22Rv1 (cell line): ENCODE measurements at regions not wholly inside any gene's neighbourhood (a gene's known extent, or its start where the extent isn't known, plus 50 kb on each side); places are given as distances from the start of the nearest gene placed in this dataset.

Source experiments
- H3K27ac ChIP-seq: fragments of 450-650 bp; 2 replicates; pipeline ENCODE4 v1.5.1; 2017
- ZFX ChIP-seq: fragments of 450-650 bp; IDR thresholded peaks from 2 replicates; pipeline ENCODE4 v1.6.1; 2017; ENCODE audit warnings: antibody characterized with exemption, borderline replicate concordance
- TF ChIP-seq, protein P1 (sequence below): fragments of 450-650 bp; IDR thresholded peaks from 2 replicates; pipeline ENCODE4 v1.5.1; 2017; ENCODE audit warnings: mild to moderate bottlenecking

DNA sequence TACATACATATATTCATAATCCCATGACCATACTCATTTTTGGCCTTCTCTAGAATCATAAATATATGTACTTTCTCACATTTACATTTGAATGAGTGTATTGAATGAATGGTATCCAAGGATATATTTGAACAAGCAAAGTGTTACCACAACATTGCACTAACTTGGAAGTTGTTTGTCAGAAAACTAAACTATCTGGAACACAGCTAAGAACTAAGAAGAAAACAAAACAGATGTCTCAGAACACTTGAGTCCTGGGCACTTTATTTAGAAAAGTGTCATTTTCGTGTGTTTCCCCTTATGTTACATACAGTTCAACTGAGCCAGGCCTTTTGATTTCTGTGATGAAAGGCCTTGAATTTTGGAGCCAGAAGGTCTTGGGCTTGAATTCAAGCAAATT lies 466.7 kb upstream of the FAT1 start:
- TF ChIP-seq, protein P1, sequence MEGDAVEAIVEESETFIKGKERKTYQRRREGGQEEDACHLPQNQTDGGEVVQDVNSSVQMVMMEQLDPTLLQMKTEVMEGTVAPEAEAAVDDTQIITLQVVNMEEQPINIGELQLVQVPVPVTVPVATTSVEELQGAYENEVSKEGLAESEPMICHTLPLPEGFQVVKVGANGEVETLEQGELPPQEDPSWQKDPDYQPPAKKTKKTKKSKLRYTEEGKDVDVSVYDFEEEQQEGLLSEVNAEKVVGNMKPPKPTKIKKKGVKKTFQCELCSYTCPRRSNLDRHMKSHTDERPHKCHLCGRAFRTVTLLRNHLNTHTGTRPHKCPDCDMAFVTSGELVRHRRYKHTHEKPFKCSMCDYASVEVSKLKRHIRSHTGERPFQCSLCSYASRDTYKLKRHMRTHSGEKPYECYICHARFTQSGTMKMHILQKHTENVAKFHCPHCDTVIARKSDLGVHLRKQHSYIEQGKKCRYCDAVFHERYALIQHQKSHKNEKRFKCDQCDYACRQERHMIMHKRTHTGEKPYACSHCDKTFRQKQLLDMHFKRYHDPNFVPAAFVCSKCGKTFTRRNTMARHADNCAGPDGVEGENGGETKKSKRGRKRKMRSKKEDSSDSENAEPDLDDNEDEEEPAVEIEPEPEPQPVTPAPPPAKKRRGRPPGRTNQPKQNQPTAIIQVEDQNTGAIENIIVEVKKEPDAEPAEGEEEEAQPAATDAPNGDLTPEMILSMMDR, result no peak
- TF ChIP-seq ZFX, result no peak
- H3K27ac ChIP-seq, result no peak overlapping the region

DNA sequence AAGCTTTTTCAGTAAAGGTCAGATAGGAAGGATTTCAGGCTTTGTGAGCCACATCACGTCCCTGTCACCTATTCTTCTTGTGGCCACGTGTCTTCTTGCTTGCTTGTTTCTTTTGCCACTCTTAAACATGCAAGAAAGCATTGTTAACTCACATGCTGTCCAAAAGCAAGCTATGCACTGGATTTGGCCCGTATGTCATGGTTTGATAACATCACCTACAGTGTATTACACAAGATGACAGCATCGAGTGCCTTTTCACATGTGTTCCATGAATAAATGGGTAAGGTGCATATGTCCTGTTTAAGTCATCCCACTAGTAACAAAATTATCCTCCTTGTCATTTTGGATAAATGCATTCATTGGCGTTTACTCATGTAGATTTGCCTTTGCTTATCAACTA lies 468.0 kb upstream of the FAT1 start:
- H3K27ac ChIP-seq, result no peak overlapping the region
- TF ChIP-seq, protein P1, result no peak
- TF ChIP-seq ZFX, result no peak

DNA sequence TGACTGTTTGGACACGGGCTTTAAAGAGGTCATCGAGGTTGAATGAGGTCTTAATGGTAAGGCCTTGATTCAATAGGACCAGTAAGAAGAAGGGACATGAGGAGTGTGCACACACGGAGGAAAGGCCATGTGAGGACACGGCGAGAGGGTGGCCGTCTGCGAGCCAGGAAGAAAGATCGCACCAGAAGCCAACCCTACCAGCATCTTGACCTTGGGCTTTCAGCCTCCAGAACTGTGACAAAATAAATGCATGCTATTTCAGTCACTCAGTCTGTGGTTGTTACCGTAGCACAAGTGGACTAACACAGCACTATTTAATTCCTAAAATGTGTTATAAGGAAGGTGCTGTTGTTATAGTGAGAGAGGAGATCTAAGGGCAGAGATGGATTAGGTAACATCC lies 468.6 kb upstream of the FAT1 start:
- no peak overlapping the region for H3K27ac ChIP-seq
- TF ChIP-seq ZFX, result no peak
- TF ChIP-seq, protein P1, result no peak

DNA sequence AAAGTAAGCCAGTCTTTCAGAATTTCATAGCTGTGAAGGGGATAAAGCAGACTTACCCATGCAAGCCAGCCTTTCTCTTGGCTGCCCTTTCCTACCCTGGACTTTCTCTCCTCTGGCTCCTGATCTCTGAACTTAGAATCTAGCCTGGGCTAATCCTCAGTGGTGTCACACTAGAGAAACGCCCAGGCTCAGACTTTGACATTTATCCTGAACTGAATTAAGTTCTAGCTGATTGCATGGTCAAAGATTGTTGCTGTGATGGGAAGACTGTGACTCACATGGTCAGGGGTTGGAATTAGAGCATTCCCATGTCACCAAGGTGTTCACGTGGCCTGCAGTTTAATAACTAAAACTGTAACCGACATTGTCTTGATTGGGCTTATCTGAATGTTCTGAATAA lies 469.5 kb upstream of the FAT1 start:
- TF ChIP-seq ZFX, result no peak
- TF ChIP-seq, protein P1, result no peak
- H3K27ac ChIP-seq, result no peak overlapping the region

DNA sequence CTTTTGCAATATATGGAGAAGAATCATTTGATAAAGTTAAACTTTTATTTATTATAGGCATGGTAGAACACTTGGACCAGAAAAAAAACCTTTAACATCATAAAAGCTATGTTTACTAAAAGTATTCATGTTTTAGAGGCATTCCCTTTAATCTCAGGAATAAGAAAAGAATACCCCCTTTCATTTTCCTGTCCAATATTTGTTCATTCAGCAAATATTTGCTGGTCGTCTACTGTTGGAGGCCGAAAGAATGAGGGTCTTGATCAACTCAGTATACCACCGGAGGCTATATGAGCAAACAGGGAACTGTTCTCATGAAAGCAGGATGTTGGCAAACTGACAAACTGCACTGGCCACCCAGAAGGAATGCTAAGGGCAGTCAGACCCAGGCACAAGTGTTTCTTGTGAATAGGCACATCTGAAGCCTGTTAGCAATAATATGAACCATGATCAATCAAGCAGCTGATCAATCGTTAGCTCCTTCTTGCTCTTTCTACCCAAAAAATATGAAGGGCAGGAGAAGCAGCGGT lies 480.8 kb upstream of the FAT1 start:
- TF ChIP-seq, protein P1, result no peak
- no peak for TF ChIP-seq ZFX
- H3K27ac ChIP-seq, result no peak overlapping the region

DNA sequence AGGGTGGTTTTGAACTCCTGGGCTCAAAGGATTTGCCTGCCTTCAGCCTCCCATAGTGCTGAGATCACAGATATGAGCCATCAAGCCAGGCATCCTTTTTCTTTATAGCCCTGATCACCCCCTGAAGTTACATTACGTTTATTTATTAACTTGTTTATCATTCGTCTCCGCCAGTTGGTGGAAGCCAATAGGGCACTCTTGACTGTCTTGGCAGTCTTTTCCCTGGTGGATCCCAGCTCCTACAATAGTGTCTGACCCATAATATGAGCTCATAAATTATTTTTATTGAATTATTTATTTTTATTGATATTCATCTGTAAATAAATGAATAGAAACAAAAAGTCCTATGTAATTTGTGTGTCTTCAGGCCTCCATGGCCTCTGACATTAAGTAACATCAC lies 484.3 kb upstream of the FAT1 start:
- TF ChIP-seq ZFX, result no peak
- TF ChIP-seq, protein P1, result no peak
- no peak overlapping the region for H3K27ac ChIP-seq

DNA sequence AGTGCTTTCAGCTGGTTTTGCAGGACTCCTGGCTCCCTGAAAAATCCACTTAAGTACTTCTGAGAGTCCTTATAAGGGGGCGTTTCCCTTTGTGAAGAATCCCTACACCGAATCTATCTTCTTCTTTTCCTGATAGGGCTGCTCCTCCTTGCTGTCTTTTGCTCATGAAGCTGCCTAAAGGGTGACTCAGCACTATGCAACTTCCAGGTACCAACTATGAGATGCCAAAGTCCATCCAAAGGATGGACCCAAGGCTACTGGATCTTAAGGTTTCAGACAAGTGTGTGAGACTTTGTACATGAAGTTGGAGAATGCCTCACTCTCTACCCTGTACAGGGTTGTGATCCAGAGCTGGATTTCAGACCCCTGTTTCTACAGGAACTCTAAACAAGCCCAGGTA lies 485.0 kb upstream of the FAT1 start:
- H3K27ac ChIP-seq, result no peak overlapping the region

More for the DNA sequence above, 485.0 kb upstream of the FAT1 start:
- TF ChIP-seq, protein P1, result no peak
- no peak for TF ChIP-seq ZFX
